ENCODE measurements at regions not wholly inside any gene's neighbourhood (a gene's known extent, or its start where the extent isn't known, plus 50 kb on each side); places are given as distances from the start of the nearest gene placed in this dataset.

DNA sequence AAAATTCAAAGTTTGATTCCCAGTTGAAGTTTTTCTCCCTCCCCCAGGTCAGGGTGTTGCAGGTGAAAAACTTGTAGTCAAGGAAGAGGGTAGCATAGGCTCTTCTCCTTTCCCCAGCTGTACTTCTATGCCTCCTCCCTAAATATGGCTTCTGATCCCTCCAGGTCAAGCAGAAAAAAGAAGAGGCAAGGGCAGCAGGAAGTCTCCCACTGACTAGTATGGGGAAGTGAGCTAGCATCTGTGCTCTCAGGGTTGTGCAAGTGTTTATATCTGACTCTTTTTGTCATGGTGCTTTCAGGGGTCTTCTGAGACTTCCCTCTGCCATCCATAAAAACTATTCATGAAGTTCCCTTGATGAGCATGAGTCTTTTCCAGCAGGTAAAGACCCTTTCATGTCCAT is 76.0 kb downstream of the ATPSCKMT start:
- DNase-seq: no peak

- DNase-seq: no peak
Observed at GRCh38 chr5:10172247-10172646, 77.4 kb downstream of the ATPSCKMT start.

DNA sequence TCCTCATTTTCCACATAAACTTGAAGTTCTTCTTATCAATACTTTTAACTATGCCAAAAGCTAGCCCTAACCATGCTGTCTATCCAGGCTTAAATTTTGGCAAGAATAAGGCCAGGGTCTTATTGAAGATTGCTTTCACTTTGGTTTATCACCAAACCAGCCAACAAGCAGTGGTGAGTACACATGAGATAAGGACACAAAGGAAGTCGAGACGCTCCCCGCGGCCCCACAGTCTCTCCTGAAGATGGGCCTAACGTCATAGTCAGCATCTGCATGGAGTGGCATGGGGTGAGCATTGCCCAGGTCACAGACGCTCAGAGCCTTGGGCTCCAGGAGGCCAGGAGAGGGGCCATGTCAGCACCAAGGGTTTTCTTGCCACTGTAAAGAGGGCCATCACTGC is 80.3 kb downstream of the ATPSCKMT start:
- DNase-seq: no peak

DNA sequence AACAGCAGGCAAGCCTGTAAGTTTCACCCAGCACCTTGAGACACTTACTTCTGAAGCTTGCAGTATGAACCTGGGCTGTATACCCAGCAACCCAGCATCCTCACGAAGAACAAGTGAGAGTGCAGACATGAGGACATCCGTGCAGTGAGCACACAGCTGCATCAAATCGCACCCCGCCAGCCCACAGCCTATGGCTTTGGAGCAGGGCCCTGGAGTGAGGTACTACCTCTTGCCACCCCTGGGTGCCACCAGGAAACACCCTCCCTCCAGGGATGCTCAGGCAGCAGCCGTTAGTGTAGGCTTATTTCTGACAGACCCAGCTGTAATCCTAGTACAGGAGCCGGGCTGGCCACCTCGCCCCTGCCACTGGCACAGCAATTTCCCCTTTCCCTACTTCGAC is 81.4 kb downstream of the ATPSCKMT start:
- no peak for DNase-seq

DNA sequence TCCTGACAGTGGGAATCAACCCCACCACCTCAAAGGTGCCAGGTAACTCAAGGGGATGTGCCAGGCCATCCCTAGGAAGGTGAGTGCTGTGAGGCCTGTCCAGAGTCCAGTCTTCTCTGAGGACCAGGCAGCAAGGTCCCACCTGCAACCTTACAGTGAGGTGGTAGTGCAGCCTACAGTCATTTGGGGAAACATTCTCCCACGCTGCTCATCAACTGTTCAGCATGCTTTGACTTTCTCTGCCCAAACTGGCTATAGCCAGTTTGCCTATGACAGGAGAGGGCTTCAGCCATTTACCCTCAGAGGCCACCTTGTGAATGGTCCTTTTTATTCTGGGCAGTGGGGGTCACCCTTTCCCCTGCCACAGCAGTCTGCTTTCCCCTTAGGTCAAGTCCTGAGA is 81.9 kb downstream of the ATPSCKMT start:
- no peak for DNase-seq

GRCh38 chr5:10166392-10166791 is 83.3 kb downstream of the ATPSCKMT start:
- DNase-seq: no peak

DNA sequence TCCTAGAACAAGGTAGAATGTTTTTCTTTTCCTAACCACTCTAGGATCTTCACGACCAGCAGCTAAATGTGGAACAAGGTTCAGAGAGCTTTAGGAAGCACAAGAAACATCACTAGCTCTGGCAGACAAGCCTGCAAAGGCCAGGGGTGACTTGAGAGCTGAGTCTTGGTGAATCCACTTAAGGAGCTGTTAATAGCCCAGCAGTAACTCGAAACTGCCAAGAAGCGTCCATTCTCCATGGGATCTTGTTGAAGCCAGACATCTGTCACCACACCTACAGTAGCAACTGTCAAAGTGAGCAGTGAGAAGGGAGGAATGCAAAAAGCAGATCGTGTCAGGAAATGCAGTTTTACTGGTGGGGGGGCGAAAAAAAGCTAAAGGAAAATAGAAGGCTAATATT is 87.2 kb downstream of the ATPSCKMT start:
- no peak for DNase-seq

GRCh38 chr5:10161778-10162177 is 87.9 kb downstream of the ATPSCKMT start:
- DNase-seq: no peak

GRCh38 chr5:10160241-10160640 is 89.4 kb downstream of the ATPSCKMT start:
- no peak for DNase-seq

DNA sequence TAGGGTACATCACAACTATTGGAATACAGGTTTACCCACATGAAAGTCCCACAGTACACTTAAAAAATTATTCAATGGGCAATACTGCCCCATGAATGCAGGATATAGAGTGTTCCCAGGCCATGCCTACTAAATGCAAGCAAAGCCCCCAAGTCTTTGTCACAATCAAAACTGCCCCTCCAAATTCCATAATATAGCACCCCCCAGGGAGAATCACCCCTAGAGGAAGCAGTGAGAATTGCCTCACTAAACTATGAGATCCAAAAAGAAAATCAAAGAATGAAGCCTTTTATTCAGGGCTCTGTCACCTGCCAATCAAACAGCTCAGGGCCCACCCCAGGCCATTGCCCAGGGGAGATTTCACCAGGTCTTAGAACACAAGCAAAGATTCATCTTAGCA is 90.8 kb downstream of the ATPSCKMT start:
- DNase-seq: no peak

- no peak for DNase-seq
Observed at GRCh38 chr5:10157085-10157669, 92.5 kb downstream of the ATPSCKMT start.

GRCh38 chr5:10155897-10156667 is 93.6 kb downstream of the ATPSCKMT start:
- DNase-seq: no peak

DNA sequence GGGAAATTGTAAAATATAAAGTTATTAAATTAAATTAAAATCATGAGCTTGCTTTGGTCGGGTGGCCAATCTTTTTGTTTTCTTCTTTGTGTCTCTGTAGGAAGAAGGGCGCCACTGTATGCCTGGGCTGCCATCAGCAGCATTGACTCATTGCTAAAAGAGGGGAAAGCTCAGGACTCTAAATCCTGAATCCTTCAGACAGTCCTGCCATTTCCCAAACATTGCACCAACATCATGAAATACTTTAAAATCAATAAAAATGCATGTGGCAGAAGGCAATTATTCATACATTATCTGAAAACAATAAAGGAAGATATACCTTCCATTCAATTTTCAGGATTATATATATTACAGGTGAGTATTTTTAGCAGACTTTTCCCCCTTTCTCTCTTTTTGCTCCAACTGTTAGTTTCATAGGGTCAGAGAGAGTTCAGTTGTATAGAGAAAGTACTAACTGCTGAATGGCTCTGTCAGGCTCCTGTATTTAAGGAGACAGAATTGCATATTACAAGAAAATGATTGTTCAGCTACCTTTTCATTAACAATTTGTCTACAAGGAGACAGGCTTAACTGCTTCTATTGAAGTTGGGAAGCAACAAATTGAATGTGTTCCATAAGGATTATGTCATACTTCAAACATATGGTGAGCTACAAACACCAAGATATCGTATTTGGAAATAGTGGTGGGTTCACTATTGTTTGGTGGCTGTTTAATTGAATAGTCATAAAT is 95.7 kb downstream of the ATPSCKMT start:
- no peak for DNase-seq

DNA sequence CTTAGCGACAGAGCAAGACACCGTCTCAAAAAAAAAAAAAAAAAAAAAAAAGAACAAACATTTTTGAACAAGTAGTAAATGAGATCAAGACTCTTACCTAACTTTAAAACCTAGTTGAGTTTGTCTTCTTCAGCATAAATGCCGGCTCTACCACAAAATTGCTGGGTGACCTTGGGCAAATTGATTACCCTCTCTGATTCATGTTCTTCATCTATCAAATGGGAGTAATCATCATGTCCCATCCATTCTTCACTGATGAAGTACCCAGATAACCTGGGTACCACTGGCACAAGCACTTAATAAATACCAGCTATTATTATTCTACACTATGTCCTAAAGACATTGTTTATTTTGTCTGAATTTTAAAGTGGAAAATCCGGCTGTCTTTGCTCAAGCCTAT is 96.3 kb downstream of the ATPSCKMT start:
- no peak for DNase-seq

- DNase-seq: no peak
Observed at GRCh38 chr5:10151656-10152055, 98.0 kb downstream of the ATPSCKMT start.

DNA sequence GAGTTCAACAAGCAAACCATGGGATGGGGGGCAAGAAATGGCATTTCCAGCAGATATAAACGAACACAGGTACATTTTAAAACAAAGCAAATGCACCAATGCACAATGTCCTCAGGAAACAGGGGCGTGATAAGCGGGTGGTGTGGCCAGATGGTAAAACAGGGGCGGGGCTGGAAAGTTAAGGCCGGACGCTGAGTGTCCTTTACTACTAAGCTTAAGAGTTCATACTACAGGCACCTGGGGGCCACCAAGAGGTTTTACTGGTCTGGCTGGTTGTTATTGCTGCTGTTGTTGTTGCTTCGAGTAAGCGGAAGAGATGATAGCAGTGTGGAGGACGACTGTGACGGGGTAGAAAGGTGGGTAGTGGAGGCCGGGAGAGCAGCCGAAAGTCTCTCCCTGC is 99.8 kb downstream of the ATPSCKMT start:
- no peak for DNase-seq

- DNase-seq: no peak
Observed at GRCh38 chr5:10145923-10146401, 103.7 kb downstream of the ATPSCKMT start.

DNA sequence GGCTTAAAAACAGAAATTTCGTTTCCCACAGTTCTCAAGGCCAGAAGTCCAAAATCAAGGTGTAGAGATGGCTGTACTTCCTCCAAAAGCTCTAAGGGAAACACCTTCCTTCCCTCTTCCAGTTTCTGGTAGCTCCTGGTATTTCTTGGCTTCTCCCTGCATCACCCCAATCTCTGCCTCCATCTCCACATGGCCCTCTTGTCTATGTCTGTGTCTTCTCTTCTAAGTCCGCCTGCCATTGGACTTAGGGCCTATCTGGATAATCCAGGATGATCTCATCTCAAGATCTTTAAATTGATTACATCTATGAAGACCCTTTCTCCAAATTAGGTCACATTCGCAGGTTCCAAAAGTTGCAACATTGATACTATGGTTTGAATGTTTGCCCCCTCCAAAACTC is 105.6 kb downstream of the ATPSCKMT start:
- no peak for DNase-seq

DNA sequence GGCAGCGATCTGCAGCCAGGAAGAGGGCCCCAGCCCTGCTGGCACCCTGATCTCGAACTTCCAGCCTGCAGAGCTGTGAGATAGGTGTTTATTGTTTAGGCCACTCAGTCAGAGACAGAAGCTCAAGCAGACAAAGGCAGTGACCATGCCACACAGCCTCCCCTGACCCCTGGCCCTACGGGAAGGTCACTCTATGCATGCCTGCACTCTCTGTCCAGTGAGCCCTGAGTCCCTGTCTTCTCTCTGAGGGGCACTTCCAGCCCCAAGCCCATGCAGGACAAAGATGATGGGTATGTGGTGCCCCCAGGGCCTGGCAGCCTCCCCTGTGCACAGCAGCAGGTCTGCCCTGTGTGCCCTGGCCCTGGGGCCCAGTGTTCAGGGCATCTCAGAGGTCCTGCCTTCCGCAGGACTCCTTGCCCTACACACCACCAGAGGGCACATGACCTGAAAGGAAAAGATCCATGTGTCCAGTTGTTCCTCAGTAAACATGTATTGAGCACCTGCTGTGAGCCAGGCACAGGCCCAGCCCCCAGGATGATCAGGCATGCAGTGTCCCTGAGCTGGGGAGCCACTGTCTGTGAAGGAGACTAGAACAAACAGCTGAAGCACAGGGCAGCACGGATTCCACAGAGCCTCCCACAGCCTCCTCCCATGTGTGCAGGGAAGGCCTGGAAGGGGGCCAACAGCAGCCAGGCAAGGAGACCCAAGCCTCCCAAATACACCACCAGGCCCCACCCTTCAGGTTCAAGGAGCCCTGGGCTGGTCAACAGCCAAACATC is 109.3 kb downstream of the ATPSCKMT start:
- DNase-seq: no peak

DNA sequence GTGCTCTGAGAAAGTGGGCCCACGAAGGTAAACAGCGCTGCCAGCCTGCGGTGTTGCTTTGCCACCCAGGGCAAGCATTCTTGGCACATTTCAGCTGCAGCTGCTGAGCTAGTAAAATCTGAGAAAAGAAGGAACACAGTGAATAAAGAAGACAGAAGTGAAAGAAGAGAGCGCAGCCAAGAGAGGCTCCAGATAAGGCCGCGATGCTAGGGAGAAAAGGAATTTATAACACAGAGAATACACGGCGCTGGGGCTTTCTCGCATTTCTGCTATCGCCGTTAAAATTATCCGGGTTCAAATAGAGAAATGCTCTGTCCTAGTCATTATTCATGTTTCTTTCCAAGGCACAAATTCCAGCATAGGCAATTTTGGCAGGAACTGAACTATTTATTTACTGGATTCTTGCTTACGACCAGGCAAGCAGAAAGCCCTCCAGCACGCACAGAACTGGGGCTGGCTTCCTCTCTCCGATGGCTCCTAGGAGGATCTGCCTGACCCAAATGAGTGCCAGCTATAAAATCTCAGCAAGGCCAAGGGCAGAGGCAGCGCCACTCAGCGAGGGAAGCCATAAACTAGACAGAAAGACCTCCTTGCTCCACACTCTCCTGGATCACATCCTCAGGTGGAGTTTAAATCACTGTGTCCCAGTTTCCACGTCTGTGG is 111.2 kb downstream of the ATPSCKMT start:
- DNase-seq: no peak

DNA sequence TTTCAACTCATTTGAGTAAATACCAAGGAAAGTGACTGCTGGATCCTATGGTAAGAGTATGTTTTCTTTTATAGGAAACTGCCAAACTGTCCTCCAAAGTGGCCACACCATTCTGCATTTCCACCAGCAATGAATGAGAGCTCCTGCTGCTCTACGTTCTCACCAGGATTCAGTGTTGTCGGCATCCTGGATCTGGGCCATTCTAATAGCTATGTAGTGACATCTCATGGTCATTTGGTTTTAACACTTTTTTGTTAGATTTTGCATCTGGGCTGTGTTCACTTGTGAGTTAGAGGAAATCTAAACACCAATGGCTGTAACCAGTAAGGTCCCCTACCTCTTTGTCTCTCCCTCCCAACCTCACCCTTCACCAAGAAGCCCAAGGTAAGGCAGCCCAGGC is 115.9 kb downstream of the ATPSCKMT start:
- no peak for DNase-seq

DNA sequence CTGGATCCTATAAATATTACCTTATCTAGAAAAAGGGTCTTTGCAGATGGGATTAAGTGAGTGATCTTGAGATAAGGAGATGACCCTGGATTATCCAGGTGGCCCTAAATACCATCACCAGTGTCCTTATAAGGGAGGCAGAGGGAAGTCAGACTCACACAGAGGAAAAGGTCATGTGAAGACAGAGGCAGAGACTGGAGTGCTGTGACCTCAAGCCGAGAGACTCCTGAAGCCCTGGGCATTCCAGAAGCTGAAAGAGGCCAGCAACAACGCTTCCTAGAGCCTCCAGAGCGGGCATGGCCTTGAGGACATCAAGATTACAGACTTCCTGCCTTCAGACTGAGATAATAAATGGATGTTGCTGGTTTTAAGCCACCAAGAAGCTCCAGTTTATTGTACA is 118.8 kb downstream of the ATPSCKMT start:
- DNase-seq: no peak

DNA sequence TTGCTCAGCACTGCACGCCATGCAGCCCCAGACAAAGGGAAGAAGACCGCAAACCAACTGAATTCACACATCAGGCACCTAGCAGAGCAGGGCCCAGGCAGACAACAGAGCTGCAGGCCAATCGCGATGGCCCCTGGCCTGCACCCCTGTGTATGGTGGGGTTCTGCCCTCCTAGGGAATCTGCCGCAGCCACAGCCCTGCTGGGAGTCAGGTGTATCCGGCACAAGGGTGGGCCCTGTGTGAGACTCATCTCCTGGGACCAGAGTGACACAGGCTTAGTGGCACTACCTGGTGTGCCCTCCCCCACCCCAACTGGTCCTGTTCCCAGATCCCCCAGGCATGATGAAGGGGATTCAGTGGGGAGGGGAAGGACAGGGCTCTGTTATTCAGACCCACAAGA is 122.8 kb downstream of the ATPSCKMT start:
- DNase-seq: no peak

All from stimulated activated CD4-positive, alpha-beta T cell treated with anti-CD3 and anti-CD28 coated beads, Interleukin-2, amount 100 ng/mL, for 24 hours (primary cell).